ENCODE measurements at regions not wholly inside any gene's neighbourhood (a gene's known extent, or its start where the extent isn't known, plus 50 kb on each side); places are given as distances from the start of the nearest gene placed in this dataset.
"Not testable (repeated sequence)": the region's sequence is repeated elsewhere in the genome, so short reads cannot be mapped to it uniquely, and the experiment has no call there.

- no peak for TF ChIP-seq CTCF (IDR thresholded peaks at IDR 0.05; ENCODE audit: low read depth, low read length)
Observed at GRCh38 chr2:185955050-185955449, 216.4 kb downstream of the FSIP2 start.

GRCh38 chr2:185967335-185967734, 228.7 kb downstream of the FSIP2 start:
- no peak for TF ChIP-seq CTCF (IDR thresholded peaks at IDR 0.05; ENCODE audit: low read depth, low read length)
- DNase-seq (ENCODE audit: extremely low read depth, low read depth): no peak

More at GRCh38 chr2:185955050-185955449, 216.4 kb downstream of the FSIP2 start:
- no peak for DNase-seq (ENCODE audit: extremely low read depth, low read depth)

- no peak for DNase-seq (ENCODE audit: extremely low read depth, low read depth)
Observed at GRCh38 chr2:185970148-185970852, 231.7 kb downstream of the FSIP2 start.

GRCh38 chr2:185978634-185979407, 240.2 kb downstream of the FSIP2 start:
- TF ChIP-seq CTCF (IDR thresholded peaks at IDR 0.05; ENCODE audit: low read depth, low read length): no peak
- DNase-seq (ENCODE audit: extremely low read depth, low read depth): no peak

More at GRCh38 chr2:185970148-185970852, 231.7 kb downstream of the FSIP2 start:
- TF ChIP-seq CTCF (IDR thresholded peaks at IDR 0.05; ENCODE audit: low read depth, low read length): no peak

GRCh38 chr2:185979546-185980071, 241.0 kb downstream of the FSIP2 start:
- no peak for DNase-seq (ENCODE audit: extremely low read depth, low read depth)
- no peak for TF ChIP-seq CTCF (IDR thresholded peaks at IDR 0.05; ENCODE audit: low read depth, low read length)

- TF ChIP-seq CTCF (IDR thresholded peaks at IDR 0.05; ENCODE audit: low read depth, low read length): no peak
- no peak for DNase-seq (ENCODE audit: extremely low read depth, low read depth)
Observed at GRCh38 chr2:185980944-185981343, 242.3 kb downstream of the FSIP2 start.

GRCh38 chr2:185984670-185985069, 246.1 kb downstream of the FSIP2 start:
- TF ChIP-seq CTCF (IDR thresholded peaks at IDR 0.05; ENCODE audit: low read depth, low read length): no peak

GRCh38 chr2:185988907-185989306, 250.3 kb downstream of the FSIP2 start:
- DNase-seq (ENCODE audit: extremely low read depth, low read depth): not testable (repeated sequence)

More at GRCh38 chr2:185984670-185985069, 246.1 kb downstream of the FSIP2 start:
- DNase-seq (ENCODE audit: extremely low read depth, low read depth): no peak

Measured in AG09319 (cell line).